ENCODE measurements at regions not wholly inside any gene's neighbourhood (a gene's known extent, or its start where the extent isn't known, plus 50 kb on each side); places are given as distances from the start of the nearest gene placed in this dataset.

DNA sequence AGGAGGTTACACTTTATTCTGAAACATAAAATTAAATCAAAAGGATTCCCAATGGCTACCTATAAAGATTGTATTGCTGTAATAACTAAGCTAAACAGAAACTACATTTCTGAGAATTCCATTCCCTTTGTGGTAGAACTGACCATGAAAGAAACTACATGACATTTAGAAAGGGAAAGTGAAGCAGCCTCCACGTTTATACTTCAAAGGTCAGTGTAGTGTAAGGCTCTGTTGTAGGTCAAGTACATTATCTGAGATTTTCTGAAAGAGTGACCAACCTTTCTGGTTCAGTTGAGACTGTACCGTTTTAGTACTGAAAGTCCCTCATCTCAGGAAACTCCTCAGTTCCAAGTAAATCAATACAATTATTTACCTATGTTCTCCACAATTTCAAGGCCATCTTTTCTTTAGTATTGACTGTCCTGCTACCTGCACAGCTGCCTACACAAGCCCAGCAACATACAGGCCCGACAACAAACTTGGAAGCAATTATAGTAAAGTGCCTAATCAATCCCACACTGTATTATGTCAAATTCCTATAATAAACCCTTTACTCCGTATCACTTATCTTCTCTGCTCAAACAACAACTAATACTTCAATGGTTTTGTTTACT, 343.0 kb downstream of the PLOD2 start:
- TF ChIP-seq CTCF (IDR thresholded peaks at IDR 0.05; ENCODE audit: insufficient read depth, low read depth, low read length): no peak
- no peak for TF ChIP-seq EZH2 (IDR thresholded peaks at IDR 0.05; ENCODE audit: insufficient read depth, low read length)

All from astrocyte (in vitro differentiated cells and primary cell).